ENCODE measurements at regions not wholly inside any gene's neighbourhood (a gene's known extent, or its start where the extent isn't known, plus 50 kb on each side); places are given as distances from the start of the nearest gene placed in this dataset.

- Histone ChIP-seq H3K9ac (ENCODE audit: control insufficient read depth, extremely low read depth, insufficient read depth, low read length) (no peak overlapping the region), H3K9me1 (ENCODE audit: control insufficient read depth, extremely low read depth, insufficient read depth, low read length) (no peaks in the 10 kb centered on the region), H3K27me3 (ENCODE audit: control insufficient read depth, extremely low read depth, insufficient read depth, low read length) (no peaks in the 10 kb centered on the region), H3K27ac (ENCODE audit: control insufficient read depth, insufficient read depth, low read length) (no peak overlapping the region), H2AFZ (ENCODE audit: control insufficient read depth, low read length) (no peak overlapping the region), H4K20me1 (ENCODE audit: control insufficient read depth, extremely low read depth, insufficient read depth, low read length) (no peaks in the 10 kb centered on the region), H3K4me1 (ENCODE audit: control insufficient read depth, extremely low read depth, insufficient read depth, low read length) (no peaks in the 10 kb centered on the region), H3K9me3 (ENCODE audit: control insufficient read depth, low read depth, low read length) (no peaks in the 10 kb centered on the region), H3K4me3 (ENCODE audit: control insufficient read depth in 2 of 3, extremely low read depth in 1 of 3, insufficient read depth in 2 of 3, low read depth in 1 of 3, low read length in 3 of 3) (no peak overlapping the region), H3K4me2 (ENCODE audit: control insufficient read depth, extremely low read depth, insufficient read depth, low read depth, low read length) (no peak overlapping the region), H3K36me3 (ENCODE audit: control insufficient read depth in 2 of 2, extremely low read depth in 1 of 2, insufficient read depth in 2 of 2, low read length in 2 of 2) (no peaks in the 10 kb centered on the region), H3K79me2 (ENCODE audit: control insufficient read depth, insufficient read depth, low read length) (no peaks in the 10 kb centered on the region)
- FAIRE-seq (no peak), DNase-seq (ENCODE audit: low read depth, low spot score) (no peak)
- TF ChIP-seq EZH2 (IDR thresholded peaks at IDR 0.05; ENCODE audit: low read length) (no peak), CTCF (optimal IDR thresholded peaks at IDR 0.05 in 1 of 3, IDR thresholded peaks at IDR 0.05 in 1 of 3, conservative IDR thresholded peaks at IDR 0.05 in 1 of 3; ENCODE audit: extremely low read depth in 1 of 3, insufficient read depth in 2 of 3, low read length in 3 of 3) (no peak)
- dilution Hi-C loops (cut with MboI; ENCODE audit: extremely low pct_ligation_motif_present, low sequenced_read_pairs): no loop called here
Measured at GRCh38 chr4:29538889-29539646, 1181.1 kb upstream of the PCDH7 start.

GRCh38 chr4:29540439-29541102 lies 1179.6 kb upstream of the PCDH7 start:
- DNase-seq (ENCODE audit: low read depth, low spot score): no peak
- FAIRE-seq: no peak
- dilution Hi-C loops (cut with MboI; ENCODE audit: extremely low pct_ligation_motif_present, low sequenced_read_pairs): no loop called here
- Histone ChIP-seq H4K20me1 (ENCODE audit: control insufficient read depth, extremely low read depth, insufficient read depth, low read length) (no peaks in the 10 kb centered on the region), H2AFZ (ENCODE audit: control insufficient read depth, low read length) (no peak overlapping the region), H3K9me1 (ENCODE audit: control insufficient read depth, extremely low read depth, insufficient read depth, low read length) (no peaks in the 10 kb centered on the region), H3K9me3 (ENCODE audit: control insufficient read depth, low read depth, low read length) (no peaks in the 10 kb centered on the region), H3K27me3 (ENCODE audit: control insufficient read depth, extremely low read depth, insufficient read depth, low read length) (no peaks in the 10 kb centered on the region), H3K27ac (ENCODE audit: control insufficient read depth, insufficient read depth, low read length) (no peak overlapping the region), H3K36me3 (ENCODE audit: control insufficient read depth in 2 of 2, extremely low read depth in 1 of 2, insufficient read depth in 2 of 2, low read length in 2 of 2) (no peaks in the 10 kb centered on the region), H3K4me3 (ENCODE audit: control insufficient read depth in 2 of 3, extremely low read depth in 1 of 3, insufficient read depth in 2 of 3, low read depth in 1 of 3, low read length in 3 of 3) (no peak overlapping the region), H3K4me1 (ENCODE audit: control insufficient read depth, extremely low read depth, insufficient read depth, low read length) (no peaks in the 10 kb centered on the region), H3K79me2 (ENCODE audit: control insufficient read depth, insufficient read depth, low read length) (no peaks in the 10 kb centered on the region), H3K4me2 (ENCODE audit: control insufficient read depth, extremely low read depth, insufficient read depth, low read depth, low read length) (no peak overlapping the region), H3K9ac (ENCODE audit: control insufficient read depth, extremely low read depth, insufficient read depth, low read length) (no peak overlapping the region)
- TF ChIP-seq CTCF (optimal IDR thresholded peaks at IDR 0.05 in 1 of 3, IDR thresholded peaks at IDR 0.05 in 1 of 3, conservative IDR thresholded peaks at IDR 0.05 in 1 of 3; ENCODE audit: extremely low read depth in 1 of 3, insufficient read depth in 2 of 3, low read length in 3 of 3) (no peak), EZH2 (IDR thresholded peaks at IDR 0.05; ENCODE audit: low read length) (no peak)

Measured in keratinocyte (primary cell).